ENCODE measurements at regions not wholly inside any gene's neighbourhood (a gene's known extent, or its start where the extent isn't known, plus 50 kb on each side); places are given as distances from the start of the nearest gene placed in this dataset.

GRCh38 chr4:125992891-125993290 lies 678.1 kb downstream of the FAT4 start:
- Mint-ChIP-seq H3K27me3 (ENCODE audit: low read depth) (no peaks in the 10 kb centered on the region), H3K9me3 (no peaks in the 10 kb centered on the region), H3K4me1 (ENCODE audit: low read depth) (no peaks in the 10 kb centered on the region), H3K36me3 (ENCODE audit: insufficient read depth in 2 of 2) (no peaks in the 10 kb centered on the region), H3K27ac (no peak overlapping the region), H3K4me3 (no peak overlapping the region)
- DNase-seq (no peak), ATAC-seq (replicated peaks in 1 of 2) (no peak)

GRCh38 chr4:125994024-125994423 lies 679.3 kb downstream of the FAT4 start:
- ATAC-seq (replicated peaks in 1 of 2): no peak
- DNase-seq: no peak
- no peak overlapping the region for H3K27ac Mint-ChIP-seq
- H3K4me1 Mint-ChIP-seq (ENCODE audit: low read depth): no peaks in the 10 kb centered on the region
- no peak overlapping the region for H3K4me3 Mint-ChIP-seq
- H3K9me3 Mint-ChIP-seq: peaks cover 2 to 5% of the 10 kb centered on the region in 2 donors
- H3K36me3 Mint-ChIP-seq (ENCODE audit: insufficient read depth in 2 of 2): no peaks in the 10 kb centered on the region
- H3K27me3 Mint-ChIP-seq (ENCODE audit: low read depth): no peaks in the 10 kb centered on the region

- no peaks in the 10 kb centered on the region for H3K27me3 Mint-ChIP-seq (ENCODE audit: low read depth)
- H3K4me1 Mint-ChIP-seq (ENCODE audit: low read depth): no peaks in the 10 kb centered on the region
- no peak for ATAC-seq (replicated peaks in 1 of 2)
- no peaks in the 10 kb centered on the region for H3K36me3 Mint-ChIP-seq (ENCODE audit: insufficient read depth in 2 of 2)
- H3K9me3 Mint-ChIP-seq: peaks cover 2 to 5% of the 10 kb centered on the region in 2 donors
- H3K4me3 Mint-ChIP-seq: no peak overlapping the region
- H3K27ac Mint-ChIP-seq: no peak overlapping the region
- no peak for DNase-seq
These were observed 679.7 kb downstream of the FAT4 start for GRCh38 chr4:125994430-125994829.

GRCh38 chr4:126004941-126005340 lies 690.2 kb downstream of the FAT4 start:
- H3K9me3 Mint-ChIP-seq: peaks cover 3 to 7% of the 10 kb centered on the region in 2 donors
- H3K4me1 Mint-ChIP-seq (ENCODE audit: low read depth): no peaks in the 10 kb centered on the region
- no peak overlapping the region for H3K4me3 Mint-ChIP-seq
- ATAC-seq (replicated peaks in 1 of 2): no peak
- no peaks in the 10 kb centered on the region for H3K27me3 Mint-ChIP-seq (ENCODE audit: low read depth)
- no peaks in the 10 kb centered on the region for H3K36me3 Mint-ChIP-seq (ENCODE audit: insufficient read depth in 2 of 2)
- DNase-seq: no peak
- no peak overlapping the region for H3K27ac Mint-ChIP-seq

GRCh38 chr4:126007142-126007541 lies 692.4 kb downstream of the FAT4 start:
- no peaks in the 10 kb centered on the region for H3K4me1 Mint-ChIP-seq (ENCODE audit: low read depth)
- ATAC-seq (replicated peaks in 1 of 2): no peak
- no peak for DNase-seq
- H3K4me3 Mint-ChIP-seq: no peak overlapping the region
- no peaks in the 10 kb centered on the region for H3K27me3 Mint-ChIP-seq (ENCODE audit: low read depth)
- no peak overlapping the region for H3K27ac Mint-ChIP-seq
- H3K36me3 Mint-ChIP-seq (ENCODE audit: insufficient read depth in 2 of 2): peaks cover 0 to 2% of the 10 kb centered on the region in 2 donors
- H3K9me3 Mint-ChIP-seq: peaks cover 7 to 8% of the 10 kb centered on the region in 2 donors

GRCh38 chr4:126012691-126013290 lies 698.0 kb downstream of the FAT4 start:
- no peaks in the 10 kb centered on the region for H3K27me3 Mint-ChIP-seq (ENCODE audit: low read depth)
- peaks cover 9 to 10% of the 10 kb centered on the region in 2 donors for H3K9me3 Mint-ChIP-seq
- no peak overlapping the region for H3K27ac Mint-ChIP-seq
- H3K4me1 Mint-ChIP-seq (ENCODE audit: low read depth): no peaks in the 10 kb centered on the region
- peaks cover 2 to 3% of the 10 kb centered on the region in 2 donors for H3K36me3 Mint-ChIP-seq (ENCODE audit: insufficient read depth in 2 of 2)
- no peak overlapping the region for H3K4me3 Mint-ChIP-seq
- DNase-seq (no peak), ATAC-seq (replicated peaks in 1 of 2) (no peak)

GRCh38 chr4:126018274-126018673 lies 703.5 kb downstream of the FAT4 start:
- Mint-ChIP-seq H3K27ac (no peak overlapping the region), H3K36me3 (ENCODE audit: insufficient read depth in 2 of 2) (peaks cover 0 to 3% of the 10 kb centered on the region in 2 donors), H3K9me3 (peaks cover 3 to 6% of the 10 kb centered on the region in 2 donors), H3K4me1 (ENCODE audit: low read depth) (no peaks in the 10 kb centered on the region), H3K4me3 (no peak overlapping the region), H3K27me3 (ENCODE audit: low read depth) (no peaks in the 10 kb centered on the region)
- DNase-seq: no peak
- ATAC-seq (replicated peaks in 1 of 2): no peak

- Mint-ChIP-seq H3K4me1 (ENCODE audit: low read depth) (no peaks in the 10 kb centered on the region), H3K36me3 (ENCODE audit: insufficient read depth in 2 of 2) (peaks cover 0 to 1% of the 10 kb centered on the region in 2 donors), H3K4me3 (no peak overlapping the region), H3K27ac (no peak overlapping the region), H3K9me3 (peaks cover 2 to 7% of the 10 kb centered on the region in 2 donors), H3K27me3 (ENCODE audit: low read depth) (no peaks in the 10 kb centered on the region)
- no peak for DNase-seq
- no peak for ATAC-seq (replicated peaks in 1 of 2)
These were observed 709.1 kb downstream of the FAT4 start for GRCh38 chr4:126023896-126024295.

GRCh38 chr4:126027601-126028000 lies 712.8 kb downstream of the FAT4 start:
- no peak for DNase-seq
- Mint-ChIP-seq H3K27me3 (ENCODE audit: low read depth) (no peaks in the 10 kb centered on the region), H3K4me3 (no peak overlapping the region), H3K4me1 (ENCODE audit: low read depth) (no peaks in the 10 kb centered on the region), H3K36me3 (ENCODE audit: insufficient read depth in 2 of 2) (peaks cover 1 to 2% of the 10 kb centered on the region in 2 donors), H3K9me3 (peaks cover 5% of the 10 kb centered on the region in 2 donors), H3K27ac (no peak overlapping the region)
- no peak for ATAC-seq (replicated peaks in 1 of 2)

- ATAC-seq (replicated peaks in 1 of 2) (no peak), DNase-seq (no peak)
- no peak overlapping the region for H3K4me3 Mint-ChIP-seq
- H3K36me3 Mint-ChIP-seq (ENCODE audit: insufficient read depth in 2 of 2): peaks cover 1 to 2% of the 10 kb centered on the region in 2 donors
- peaks cover 5 to 11% of the 10 kb centered on the region in 2 donors for H3K9me3 Mint-ChIP-seq
- H3K27ac Mint-ChIP-seq: no peak overlapping the region
- H3K27me3 Mint-ChIP-seq (ENCODE audit: low read depth): no peaks in the 10 kb centered on the region
- H3K4me1 Mint-ChIP-seq (ENCODE audit: low read depth): no peaks in the 10 kb centered on the region
These were observed 714.1 kb downstream of the FAT4 start for GRCh38 chr4:126028876-126029275.

- Mint-ChIP-seq H3K4me3 (no peak overlapping the region), H3K27me3 (ENCODE audit: low read depth) (no peaks in the 10 kb centered on the region)
These were observed 722.5 kb downstream of the FAT4 start for GRCh38 chr4:126037231-126037630.

GRCh38 chr4:126038502-126039144 lies 723.9 kb downstream of the FAT4 start:
- DNase-seq: no peak
- H3K36me3 Mint-ChIP-seq (ENCODE audit: insufficient read depth in 2 of 2): no peaks in the 10 kb centered on the region
- peaks cover 5 to 6% of the 10 kb centered on the region in 2 donors for H3K9me3 Mint-ChIP-seq
- no peaks in the 10 kb centered on the region for H3K4me1 Mint-ChIP-seq (ENCODE audit: low read depth)
- ATAC-seq (replicated peaks in 1 of 2): no peak
- no peaks in the 10 kb centered on the region for H3K27me3 Mint-ChIP-seq (ENCODE audit: low read depth)
- H3K4me3 Mint-ChIP-seq: no peak overlapping the region
- no peak overlapping the region for H3K27ac Mint-ChIP-seq

More at GRCh38 chr4:126037231-126037630, 722.5 kb downstream of the FAT4 start:
- ATAC-seq (replicated peaks in 1 of 2): no peak
- DNase-seq: no peak
- H3K9me3 Mint-ChIP-seq: peaks cover 4 to 11% of the 10 kb centered on the region in 2 donors
- no peaks in the 10 kb centered on the region for H3K4me1 Mint-ChIP-seq (ENCODE audit: low read depth)
- no peaks in the 10 kb centered on the region for H3K36me3 Mint-ChIP-seq (ENCODE audit: insufficient read depth in 2 of 2)
- H3K27ac Mint-ChIP-seq: no peak overlapping the region

- DNase-seq (no peak), ATAC-seq (replicated peaks in 1 of 2) (no peak)
- Mint-ChIP-seq H3K4me1 (ENCODE audit: low read depth) (no peaks in the 10 kb centered on the region), H3K4me3 (no peak overlapping the region), H3K36me3 (ENCODE audit: insufficient read depth in 2 of 2) (no peaks in the 10 kb centered on the region), H3K27ac (no peak overlapping the region), H3K9me3 (peaks cover 3 to 6% of the 10 kb centered on the region in 2 donors), H3K27me3 (ENCODE audit: low read depth) (no peaks in the 10 kb centered on the region)
These were observed 731.4 kb downstream of the FAT4 start for GRCh38 chr4:126046081-126046614.

Measured in activated T-cell treated with anti-CD3 and anti-CD28 coated beads, Interleukin-2, amount 50 U/mL, for 72 hours (primary cell).